OCI-LY7 (cell line): ENCODE measurements at regions not wholly inside any gene's neighbourhood (a gene's known extent, or its start where the extent isn't known, plus 50 kb on each side); places are given as distances from the start of the nearest gene placed in this dataset.

Experiments used
- BruUV-seq: library from RNA; stranded (reverse); fragments of 400-500 nt; replicated peaks from 2 replicates; lab custom pipeline; 2021; lab: Mats Ljungman, UMichigan
- CTCF ChIA-PET: fragments of 300-600 bp; sonication (Branson Sonifier 250); formaldehyde crosslinking; loops from one replicate; lab custom pipeline; 2022; ENCODE audit warnings: antibody characterized with exemption; ENCODE audit not compliant: unreplicated experiment; lab: Charles Lee
- POLR2A ChIA-PET: fragments of 300-600 bp; sonication (Branson Sonifier 250); formaldehyde crosslinking; loops from one replicate; lab custom pipeline; 2022; ENCODE audit warnings: antibody characterized with exemption; lab: Charles Lee
- DNase-seq: peaks from one replicate; pipeline ENCODE4 v3.0.0-alpha.2; 2015; ENCODE audit warnings: low spot score
- H2AFZ ChIP-seq: fragments of 200-600 bp; sonication (generic), shearing (Covaris generic); 2 replicates; pipeline ENCODE4 v1.6.1; 2014; ENCODE audit warnings: mild to moderate bottlenecking, antibody characterized with exemption, low read length, moderate library complexity
- H3K27ac ChIP-seq: fragments of 200-600 bp; sonication (generic); 2 replicates; pipeline ENCODE4 v1.5.1; 2014; ENCODE audit warnings: mixed run types, low read depth, mild to moderate bottlenecking, moderate library complexity, low read length, inconsistent platforms; ENCODE audit not compliant: poor library complexity, severe bottlenecking
- H3K36me3 ChIP-seq: fragments of 200-600 bp; sonication (generic); 2 replicates; pipeline ENCODE4 v1.6.1; 2014; ENCODE audit warnings: mild to moderate bottlenecking, antibody characterized with exemption, low read length, moderate library complexity, mixed read lengths; ENCODE audit not compliant: insufficient read depth
- H3K4me1 ChIP-seq: fragments of 200-600 bp; sonication (generic); 2 replicates; pipeline ENCODE4 v1.5.1; 2014; ENCODE audit warnings: mild to moderate bottlenecking, low read length; ENCODE audit not compliant: insufficient read depth, poor library complexity, severe bottlenecking
- H3K4me2 ChIP-seq: fragments of 200-600 bp; sonication (generic); 2 replicates; pipeline ENCODE4 v1.6.1; 2014; ENCODE audit warnings: mild to moderate bottlenecking, low read length
- H3K4me3 ChIP-seq: fragments of 200-600 bp; sonication (generic); 2 replicates; pipeline ENCODE4 v1.5.1; 2014; ENCODE audit warnings: mild to moderate bottlenecking, low read depth, low read length; ENCODE audit not compliant: poor library complexity, severe bottlenecking
- H3K79me2 ChIP-seq: fragments of 200-600 bp; sonication (generic); 2 replicates; pipeline ENCODE4 v1.6.1; 2016; ENCODE audit warnings: low read depth, mild to moderate bottlenecking, low read length, moderate library complexity, mixed read lengths; ENCODE audit not compliant: insufficient read depth
- H3K9me2 ChIP-seq: fragments of 200-600 bp; sonication (generic); 2 replicates; pipeline ENCODE4 v1.6.1; 2016; ENCODE audit warnings: mild to moderate bottlenecking, low read length, mixed read lengths; ENCODE audit not compliant: insufficient read depth
- H3K9me3 ChIP-seq: fragments of 200-600 bp; sonication (generic); 2 replicates; pipeline ENCODE4 v1.6.1; 2014; ENCODE audit warnings: mild to moderate bottlenecking, mixed run types, low read length, mixed read lengths
- H4K20me1 ChIP-seq: fragments of 200-600 bp; sonication (generic); 2 replicates; pipeline ENCODE4 v1.6.1; 2014; ENCODE audit warnings: mild to moderate bottlenecking, antibody characterized with exemption, low read length, moderate library complexity, mixed read lengths; ENCODE audit not compliant: insufficient read depth
- CTCF ChIP-seq: fragments of 200-600 bp; sonication (generic); conservative IDR thresholded peaks from 2 replicates; pipeline ENCODE4 v1.5.1; 2014; ENCODE audit warnings: mild to moderate bottlenecking, antibody characterized with exemption, low read length, moderate library complexity, mixed read lengths
- EZH2phosphoT487 ChIP-seq: fragments of 200-600 bp; sonication (generic); IDR thresholded peaks from 2 replicates; pipeline ENCODE4 v1.6.1; 2018; ENCODE audit warnings: low read depth, borderline replicate concordance, mild to moderate bottlenecking, mixed run types, antibody characterized with exemption, low read length, moderate library complexity, mixed read lengths
- intact Hi-C: fragments of 100-400 bp; cut with micrococcal nuclease; formaldehyde crosslinking; loops from one replicate; pipeline ENCODE4 v1.10.0; 2022; ENCODE audit not compliant: unreplicated experiment

GRCh38 chr3:72113564-72113963 lies 328.6 kb upstream of the PROK2 start:
- ChIA-PET POLR2A (interaction anchor here (1.7 to 2.1 kb wide), 2 partner anchors 10 to 27 kb away, joined by 4 to 7 read pairs; no protein-coding TSS in a partner anchor), CTCF (no interaction called here)
- H3K79me2 ChIP-seq = no peaks in the 10 kb centered on the region
- no peak overlapping the region for H3K4me2 ChIP-seq
- H4K20me1 ChIP-seq = no peaks in the 10 kb centered on the region
- no TSS peak for BruUV-seq
- no peak overlapping the region for H3K4me3 ChIP-seq
- H3K27ac ChIP-seq = no peak overlapping the region
- TF ChIP-seq EZH2phosphoT487 (no peak), CTCF (no peak)
- no peak overlapping the region for H2AFZ ChIP-seq
- no peak for DNase-seq
- H3K9me2 ChIP-seq = no peaks in the 10 kb centered on the region
- H3K4me1 ChIP-seq = peaks cover 4% of the 10 kb centered on the region
- H3K36me3 ChIP-seq = no peaks in the 10 kb centered on the region
- no peaks in the 10 kb centered on the region for H3K9me3 ChIP-seq
- intact Hi-C loops = no loop called here

- DNase-seq = no peak
- TF ChIP-seq EZH2phosphoT487 (no peak), CTCF (no peak)
- Histone ChIP-seq H3K4me3 (no peak overlapping the region), H3K79me2 (no peaks in the 10 kb centered on the region), H2AFZ (no peak overlapping the region), H4K20me1 (no peaks in the 10 kb centered on the region), H3K9me3 (no peaks in the 10 kb centered on the region), H3K27ac (no peak overlapping the region), H3K4me2 (no peak overlapping the region), H3K36me3 (no peaks in the 10 kb centered on the region), H3K4me1 (peaks cover 4% of the 10 kb centered on the region), H3K9me2 (no peaks in the 10 kb centered on the region)
- no TSS peak for BruUV-seq
- CTCF ChIA-PET = no interaction called here
- intact Hi-C loops = no loop called here
- POLR2A ChIA-PET = interaction anchor here (1.9 to 2.1 kb wide), 2 partner anchors 9 to 11 kb away, joined by 6 to 7 read pairs; no protein-coding TSS in a partner anchor
Observed at GRCh38 chr3:72112435-72112834, 327.5 kb upstream of the PROK2 start.

DNA sequence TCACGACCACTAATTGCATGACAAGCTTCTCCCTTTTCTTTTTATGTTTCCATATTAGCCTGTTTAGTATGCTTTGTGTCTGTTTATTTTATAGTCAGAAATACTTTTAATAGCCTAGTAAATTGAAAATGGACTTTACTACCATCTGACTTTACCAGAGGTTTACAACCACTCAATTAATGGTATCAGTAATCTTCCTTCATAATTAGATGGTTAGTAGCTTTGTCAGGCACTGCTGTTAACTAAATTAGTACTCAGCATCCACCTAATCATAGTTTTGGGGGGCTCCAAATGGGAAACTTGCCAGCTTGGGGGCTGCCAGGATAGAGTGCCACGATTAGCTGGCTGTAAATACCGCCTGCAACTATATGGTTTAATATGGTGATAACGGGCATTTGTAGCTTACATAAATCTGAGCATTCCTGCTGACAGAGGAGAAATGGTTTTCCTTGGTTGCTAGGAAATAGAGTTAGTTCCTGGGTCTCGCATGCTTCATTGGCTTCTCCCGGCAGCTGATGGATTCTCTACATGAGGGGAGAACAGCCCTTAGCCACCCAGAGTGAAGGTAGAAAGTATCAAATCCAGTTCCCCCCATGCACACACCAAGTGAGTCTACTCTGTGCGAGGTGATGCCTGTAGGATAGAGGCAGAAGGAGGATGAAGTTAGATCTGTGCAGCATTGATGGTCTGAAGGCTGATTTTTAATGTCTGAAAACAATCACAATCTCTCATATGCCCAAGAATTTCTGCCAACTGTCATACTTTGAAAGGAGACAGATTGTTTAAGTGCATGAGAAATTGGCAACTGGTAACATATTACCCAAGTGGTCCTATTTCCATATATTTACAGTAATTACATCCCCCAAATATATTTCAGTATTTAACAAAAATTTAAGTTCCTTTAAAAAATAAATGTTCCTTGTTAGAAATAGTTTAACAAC lies 326.6 kb upstream of the PROK2 start:
- no peak for DNase-seq
- Histone ChIP-seq H3K27ac (no peak overlapping the region), H3K4me3 (no peak overlapping the region), H3K4me1 (peaks cover 4% of the 10 kb centered on the region), H3K4me2 (no peak overlapping the region), H3K36me3 (no peaks in the 10 kb centered on the region), H4K20me1 (no peaks in the 10 kb centered on the region), H3K9me3 (no peaks in the 10 kb centered on the region), H3K9me2 (no peaks in the 10 kb centered on the region), H2AFZ (no peak overlapping the region), H3K79me2 (no peaks in the 10 kb centered on the region)
- no TSS peak for BruUV-seq
- TF ChIP-seq EZH2phosphoT487 (no peak), CTCF (no peak)
- POLR2A ChIA-PET = interaction anchor here (1.9 to 2.1 kb wide), 2 partner anchors 8 to 10 kb away, joined by 6 to 7 read pairs; no protein-coding TSS in a partner anchor
- intact Hi-C loops = no loop called here
- CTCF ChIA-PET = interaction anchor here (0.7 kb wide), 1 partner anchor 9 kb away, joined by 4 read pairs; no protein-coding TSS in a partner anchor
